D721Med (cell line): ENCODE measurements at regions not wholly inside any gene's neighbourhood (a gene's known extent, or its start where the extent isn't known, plus 50 kb on each side); places are given as distances from the start of the nearest gene placed in this dataset.

Source experiments
- DNase-seq: peaks from one replicate; pipeline ENCODE4 v3.0.0; 2011; ENCODE audit warnings: low spot score; ENCODE audit not compliant: insufficient read length
- FAIRE-seq: peaks from 2 replicates; lab custom pipeline; 2011; peaks lifted over from hg19 to GRCh38; lab: Jason Lieb, UNC
- CTCF ChIP-seq: IDR thresholded peaks from 2 replicates; pipeline ENCODE4 v1.5.1; 2012; ENCODE audit warnings: mild to moderate bottlenecking, control low read depth; ENCODE audit not compliant: insufficient read depth; ENCODE audit errors: missing control alignments

GRCh38 chr4:164529058-164529457 is 224.9 kb upstream of the SMIM31 start:
- no peak for TF ChIP-seq CTCF
- FAIRE-seq (no peak), DNase-seq (no peak)

GRCh38 chr4:164529486-164529885 is 224.4 kb upstream of the SMIM31 start:
- DNase-seq, result no peak
- TF ChIP-seq CTCF, result no peak
- no peak for FAIRE-seq

GRCh38 chr4:164531336-164531735 is 222.6 kb upstream of the SMIM31 start:
- FAIRE-seq, result no peak
- no peak for TF ChIP-seq CTCF
- DNase-seq, result no peak

GRCh38 chr4:164536814-164537213 is 217.1 kb upstream of the SMIM31 start:
- TF ChIP-seq CTCF, result no peak
- FAIRE-seq (no peak), DNase-seq (no peak)

GRCh38 chr4:164538097-164538496 is 215.8 kb upstream of the SMIM31 start:
- FAIRE-seq, result no peak
- TF ChIP-seq CTCF, result no peak

GRCh38 chr4:164540987-164541386 is 212.9 kb upstream of the SMIM31 start:
- no peak for TF ChIP-seq CTCF
- DNase-seq, result no peak
- no peak for FAIRE-seq

More at GRCh38 chr4:164538097-164538496, 215.8 kb upstream of the SMIM31 start:
- no peak for DNase-seq

- DNase-seq, result no peak
- FAIRE-seq, result no peak
- no peak for TF ChIP-seq CTCF
Observed at GRCh38 chr4:164542431-164542830, 211.5 kb upstream of the SMIM31 start.
